ENCODE measurements at regions not wholly inside any gene's neighbourhood (a gene's known extent, or its start where the extent isn't known, plus 50 kb on each side); places are given as distances from the start of the nearest gene placed in this dataset.

GRCh38 chr11:127528297-127528696 is 527.7 kb upstream of the KIRREL3 start:
- DNase-seq: no peak

GRCh38 chr11:127524618-127525017 is 524.0 kb upstream of the KIRREL3 start:
- no peak for DNase-seq

- no peak for DNase-seq
Observed at GRCh38 chr11:127521413-127521812, 520.8 kb upstream of the KIRREL3 start.

- DNase-seq: no peak
Observed at GRCh38 chr11:127507851-127508250, 507.3 kb upstream of the KIRREL3 start.

GRCh38 chr11:127506647-127507046 is 506.1 kb upstream of the KIRREL3 start:
- DNase-seq: no peak

- no peak for DNase-seq
Observed at GRCh38 chr11:127506126-127506525, 505.6 kb upstream of the KIRREL3 start.

GRCh38 chr11:127496165-127496564 is 495.6 kb upstream of the KIRREL3 start:
- DNase-seq: no peak

- DNase-seq: peak; percentile 24
Observed at GRCh38 chr11:127493330-127494022, 492.9 kb upstream of the KIRREL3 start.

GRCh38 chr11:127492029-127492428 is 491.5 kb upstream of the KIRREL3 start:
- no peak for DNase-seq

- no peak for DNase-seq
Observed at GRCh38 chr11:127491589-127491988, 491.0 kb upstream of the KIRREL3 start.

GRCh38 chr11:127490896-127491295 is 490.3 kb upstream of the KIRREL3 start:
- no peak for DNase-seq

- no peak for DNase-seq
Observed at GRCh38 chr11:127485541-127485940, 485.0 kb upstream of the KIRREL3 start.

- no peak for DNase-seq
Observed at GRCh38 chr11:127481391-127481790, 480.8 kb upstream of the KIRREL3 start.

- DNase-seq: no peak
Observed at GRCh38 chr11:127478826-127479225, 478.3 kb upstream of the KIRREL3 start.

- no peak for DNase-seq
Observed at GRCh38 chr11:127474766-127475165, 474.2 kb upstream of the KIRREL3 start.

GRCh38 chr11:127472505-127472904 is 471.9 kb upstream of the KIRREL3 start:
- no peak for DNase-seq

- DNase-seq: no peak
Observed at GRCh38 chr11:127471662-127472061, 471.1 kb upstream of the KIRREL3 start.

- DNase-seq: no peak
Observed at GRCh38 chr11:127470306-127470884, 469.8 kb upstream of the KIRREL3 start.

GRCh38 chr11:127464325-127464724 is 463.8 kb upstream of the KIRREL3 start:
- DNase-seq: no peak

- no peak for DNase-seq
Observed at GRCh38 chr11:127462065-127462344, 461.4 kb upstream of the KIRREL3 start.

- no peak for DNase-seq
Observed at GRCh38 chr11:127461241-127462064, 460.9 kb upstream of the KIRREL3 start.

- no peak for DNase-seq
Observed at GRCh38 chr11:127458561-127458960, 458.0 kb upstream of the KIRREL3 start.

- peak; percentile 83 for DNase-seq
Observed at GRCh38 chr11:127454856-127455255, 454.3 kb upstream of the KIRREL3 start.

GRCh38 chr11:127452533-127452932 is 452.0 kb upstream of the KIRREL3 start:
- no peak for DNase-seq
